ENCODE measurements at regions not wholly inside any gene's neighbourhood (a gene's known extent, or its start where the extent isn't known, plus 50 kb on each side); places are given as distances from the start of the nearest gene placed in this dataset.

DNA sequence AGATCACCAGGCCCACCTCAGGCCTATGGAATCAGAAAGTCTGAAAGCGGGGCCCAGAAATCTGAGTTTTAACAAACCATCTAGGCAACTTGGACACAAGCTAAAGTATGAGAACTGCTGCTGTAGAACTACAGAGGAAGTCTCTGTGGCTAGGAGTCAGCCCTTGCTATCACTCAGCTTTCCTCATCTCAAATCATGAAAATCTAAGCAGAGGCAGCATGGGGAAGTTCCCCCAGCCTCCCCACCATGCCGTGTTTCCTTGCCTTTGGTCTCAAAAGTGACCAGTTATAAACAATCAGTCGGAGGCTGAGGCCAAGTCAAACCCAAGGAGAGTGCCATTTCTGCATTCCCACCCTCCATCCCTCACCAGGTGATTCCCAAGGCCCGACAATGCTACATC is 404.7 kb downstream of the BCL11A start:
- DNase-seq (no peak), ATAC-seq (no peak)
- Mint-ChIP-seq H3K36me3 (ENCODE audit: insufficient read depth) (no peaks in the 10 kb centered on the region), H3K9me3 (no peaks in the 10 kb centered on the region), H3K4me3 (no peak overlapping the region), H3K4me1 (ENCODE audit: low read depth) (no peaks in the 10 kb centered on the region), H3K27me3 (ENCODE audit: low read depth) (no peaks in the 10 kb centered on the region)

GRCh38 chr2:60140185-60140584 is 413.3 kb downstream of the BCL11A start:
- no peak for ATAC-seq
- Mint-ChIP-seq H3K36me3 (ENCODE audit: insufficient read depth) (no peaks in the 10 kb centered on the region), H3K9me3 (peaks cover 8% of the 10 kb centered on the region), H3K4me3 (no peak overlapping the region), H3K27me3 (ENCODE audit: low read depth) (peaks cover 8% of the 10 kb centered on the region), H3K4me1 (ENCODE audit: low read depth) (no peaks in the 10 kb centered on the region)
- DNase-seq: no peak

DNA sequence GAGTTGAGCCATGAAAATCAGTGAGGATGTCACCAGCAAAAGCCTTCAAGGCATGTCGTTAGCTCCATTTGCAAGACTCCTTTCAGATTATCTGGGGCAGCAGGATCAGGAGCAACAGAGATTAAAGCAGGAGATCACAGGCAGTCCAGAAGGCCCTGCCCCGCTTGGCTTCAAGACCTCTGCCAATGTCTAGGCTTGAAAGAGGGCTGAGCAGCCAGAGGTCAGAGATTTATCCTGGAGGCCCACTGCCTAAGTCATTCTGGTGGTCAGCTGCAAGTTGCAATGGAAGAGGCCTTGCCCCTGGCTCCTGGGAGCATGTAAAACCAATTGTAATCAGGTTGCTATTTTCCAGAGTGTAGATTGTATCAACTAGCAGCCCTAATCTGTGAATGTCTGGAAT is 416.5 kb downstream of the BCL11A start:
- no peaks in the 10 kb centered on the region for H3K36me3 Mint-ChIP-seq (ENCODE audit: insufficient read depth)
- H3K4me3 Mint-ChIP-seq: no peak overlapping the region
- peaks cover 13% of the 10 kb centered on the region for H3K27me3 Mint-ChIP-seq (ENCODE audit: low read depth)
- H3K4me1 Mint-ChIP-seq (ENCODE audit: low read depth): no peaks in the 10 kb centered on the region
- ATAC-seq (no peak), DNase-seq (no peak)
- H3K9me3 Mint-ChIP-seq: peaks cover 8% of the 10 kb centered on the region

GRCh38 chr2:60127191-60127590 is 426.3 kb downstream of the BCL11A start:
- DNase-seq (no peak), ATAC-seq (no peak)
- Mint-ChIP-seq H3K36me3 (ENCODE audit: insufficient read depth) (no peaks in the 10 kb centered on the region), H3K4me1 (ENCODE audit: low read depth) (no peaks in the 10 kb centered on the region), H3K4me3 (no peak overlapping the region), H3K27me3 (ENCODE audit: low read depth) (no peaks in the 10 kb centered on the region), H3K9me3 (peaks cover 5% of the 10 kb centered on the region)

DNA sequence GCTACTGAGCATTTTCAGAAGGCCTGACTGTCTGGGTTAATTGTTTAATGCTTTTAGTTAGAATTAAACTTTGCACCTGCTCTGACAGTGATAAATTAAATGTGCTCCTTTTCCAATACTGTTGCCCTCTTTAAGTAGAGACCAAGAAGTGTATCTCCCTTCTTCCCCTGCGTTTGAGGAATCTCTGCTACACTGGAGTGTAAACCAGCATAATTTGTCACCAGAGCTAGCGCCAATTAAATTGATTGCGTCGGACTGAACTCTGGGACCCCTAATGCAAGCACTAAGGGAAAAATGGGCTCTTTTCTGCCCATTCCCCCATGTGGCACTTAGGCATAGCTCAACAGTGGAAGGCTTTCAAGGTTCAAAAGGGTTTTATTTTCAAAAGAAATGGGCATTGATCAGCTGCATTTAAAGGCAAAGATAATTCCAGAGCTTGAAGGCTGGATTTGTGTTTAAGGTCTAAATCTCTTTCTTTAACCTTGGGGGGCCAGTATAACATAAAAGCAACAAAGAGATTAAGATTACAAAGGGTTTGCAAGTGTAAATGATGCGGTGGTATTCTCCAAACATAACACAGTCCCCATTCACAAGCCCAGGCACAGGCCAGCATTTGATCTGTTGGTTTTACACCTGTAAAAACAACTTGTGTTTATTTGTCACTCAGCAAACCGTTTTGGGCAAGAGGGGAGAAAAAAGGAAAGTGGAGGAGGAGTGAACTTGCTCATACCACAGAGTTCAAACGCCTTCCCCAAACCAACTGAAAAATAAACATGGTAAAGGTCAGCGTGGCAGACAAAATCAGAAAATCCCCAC is 427.6 kb downstream of the BCL11A start:
- Mint-ChIP-seq H3K27me3 (ENCODE audit: low read depth) (no peaks in the 10 kb centered on the region), H3K4me1 (ENCODE audit: low read depth) (no peaks in the 10 kb centered on the region), H3K4me3 (no peak overlapping the region), H3K9me3 (peaks cover 5% of the 10 kb centered on the region), H3K36me3 (ENCODE audit: insufficient read depth) (no peaks in the 10 kb centered on the region)
- ATAC-seq: no peak
- DNase-seq: no peak

DNA sequence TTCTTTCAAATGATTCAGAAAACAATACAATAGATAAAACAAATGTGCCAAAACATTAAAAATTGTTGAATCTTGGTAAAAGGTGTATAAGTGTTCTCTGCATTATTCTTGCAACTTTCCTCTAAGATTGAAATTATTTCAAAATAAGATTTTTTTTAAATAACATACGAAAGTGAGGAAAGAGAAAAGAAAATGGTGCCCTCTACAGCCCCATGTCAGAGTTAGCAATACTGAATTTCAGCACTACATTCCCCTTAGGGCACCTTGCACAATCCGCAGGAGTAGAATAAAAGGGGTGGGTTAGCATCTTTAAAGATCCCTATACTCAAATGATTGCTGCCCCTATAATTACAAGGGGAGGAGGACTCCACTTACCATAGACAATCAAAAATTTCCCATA is 433.7 kb downstream of the BCL11A start:
- no peaks in the 10 kb centered on the region for H3K4me1 Mint-ChIP-seq (ENCODE audit: low read depth)
- DNase-seq: no peak
- no peaks in the 10 kb centered on the region for H3K27me3 Mint-ChIP-seq (ENCODE audit: low read depth)
- ATAC-seq: no peak
- H3K9me3 Mint-ChIP-seq: no peaks in the 10 kb centered on the region
- H3K36me3 Mint-ChIP-seq (ENCODE audit: insufficient read depth): no peaks in the 10 kb centered on the region
- H3K4me3 Mint-ChIP-seq: no peak overlapping the region

DNA sequence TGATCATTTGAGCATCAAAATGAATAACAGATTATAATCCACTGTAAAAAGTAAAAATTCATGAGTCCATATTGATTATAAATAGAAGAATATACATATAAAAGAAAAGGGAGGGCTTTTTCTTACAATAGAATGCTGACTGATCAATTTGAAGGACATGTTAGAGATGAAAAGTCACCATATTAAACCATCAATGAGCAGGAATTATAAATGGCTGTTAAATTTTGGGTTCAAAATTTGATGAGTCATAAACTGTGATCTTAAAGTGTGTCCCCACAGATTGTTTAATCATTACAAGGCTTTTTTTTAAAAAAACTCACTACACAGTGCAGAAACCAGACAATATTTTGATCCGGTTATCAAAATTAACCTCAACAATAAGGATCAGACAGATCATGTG is 434.5 kb downstream of the BCL11A start:
- no peaks in the 10 kb centered on the region for H3K9me3 Mint-ChIP-seq
- ATAC-seq (no peak), DNase-seq (no peak)
- no peaks in the 10 kb centered on the region for H3K36me3 Mint-ChIP-seq (ENCODE audit: insufficient read depth)
- no peaks in the 10 kb centered on the region for H3K27me3 Mint-ChIP-seq (ENCODE audit: low read depth)
- H3K4me3 Mint-ChIP-seq: no peak overlapping the region
- no peaks in the 10 kb centered on the region for H3K4me1 Mint-ChIP-seq (ENCODE audit: low read depth)

- no peak for ATAC-seq
- H3K27me3 Mint-ChIP-seq (ENCODE audit: low read depth): no peaks in the 10 kb centered on the region
These were observed 435.4 kb downstream of the BCL11A start for GRCh38 chr2:60118061-60118460.

DNA sequence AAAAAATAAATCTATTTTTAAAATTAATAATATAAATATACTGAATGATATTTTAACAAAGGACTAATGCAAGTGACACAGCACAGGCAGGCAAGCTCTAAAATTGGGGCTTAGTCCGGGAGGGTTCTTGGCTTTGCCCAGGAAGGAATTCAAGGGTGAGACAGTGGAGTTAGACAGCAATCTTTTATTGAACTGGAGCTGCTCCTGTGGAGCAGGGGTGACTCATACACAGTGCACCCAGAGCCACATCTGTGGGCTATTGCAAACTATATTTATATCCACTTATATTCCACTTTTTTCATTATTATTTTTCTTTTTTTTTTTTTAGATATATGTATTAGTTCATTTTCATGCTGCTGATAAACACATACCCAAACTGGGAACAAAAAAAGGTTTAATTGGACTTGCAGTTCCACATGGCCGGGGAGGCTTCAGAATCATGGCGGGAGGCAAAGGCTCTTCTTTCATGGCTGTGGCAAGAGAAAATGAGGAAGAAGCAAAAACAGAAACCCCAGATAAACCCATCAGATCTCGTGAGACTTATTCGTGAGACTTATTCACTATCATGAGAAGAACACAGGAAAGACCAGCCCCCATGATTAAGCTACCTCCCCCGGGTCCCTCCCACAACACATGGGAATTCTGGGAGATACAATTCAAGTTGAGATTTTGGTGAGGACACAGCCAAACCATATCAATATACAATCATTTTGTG is 437.1 kb downstream of the BCL11A start:
- no peak for DNase-seq
- H3K9me3 Mint-ChIP-seq: no peaks in the 10 kb centered on the region

More at GRCh38 chr2:60118061-60118460, 435.4 kb downstream of the BCL11A start:
- Mint-ChIP-seq H3K4me1 (ENCODE audit: low read depth) (no peaks in the 10 kb centered on the region), H3K36me3 (ENCODE audit: insufficient read depth) (no peaks in the 10 kb centered on the region), H3K4me3 (no peak overlapping the region), H3K9me3 (no peaks in the 10 kb centered on the region)
- DNase-seq: no peak

DNA sequence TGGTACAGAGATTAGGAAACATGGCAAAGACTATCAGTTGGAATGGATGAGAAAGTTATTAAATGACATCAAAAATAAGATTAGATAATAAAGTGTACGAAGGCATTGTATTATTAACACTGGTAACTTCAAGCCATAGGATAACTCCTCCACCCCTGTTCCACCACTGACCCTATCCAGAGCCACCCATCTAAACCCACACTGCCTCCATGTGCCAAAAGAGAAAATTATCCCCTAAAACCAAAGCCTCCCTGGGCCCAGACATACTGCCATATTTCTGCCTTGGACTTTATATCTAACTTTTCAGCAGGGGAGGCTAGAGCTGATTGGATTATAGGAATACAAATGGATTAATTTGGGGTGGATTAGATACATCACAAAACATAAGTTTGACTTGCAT is 443.7 kb downstream of the BCL11A start:
- peaks cover 2% of the 10 kb centered on the region for H3K4me1 Mint-ChIP-seq (ENCODE audit: low read depth)
- no peak for ATAC-seq

More for the DNA sequence above, 437.1 kb downstream of the BCL11A start:
- Mint-ChIP-seq H3K4me3 (no peak overlapping the region), H3K4me1 (ENCODE audit: low read depth) (no peaks in the 10 kb centered on the region), H3K27me3 (ENCODE audit: low read depth) (peaks cover 2% of the 10 kb centered on the region), H3K36me3 (ENCODE audit: insufficient read depth) (no peaks in the 10 kb centered on the region)
- ATAC-seq: no peak

GRCh38 chr2:60106836-60107529 is 446.5 kb downstream of the BCL11A start:
- Mint-ChIP-seq H3K9me3 (no peaks in the 10 kb centered on the region), H3K36me3 (ENCODE audit: insufficient read depth) (no peaks in the 10 kb centered on the region), H3K4me3 (no peak overlapping the region), H3K27me3 (ENCODE audit: low read depth) (peaks cover 5% of the 10 kb centered on the region), H3K4me1 (ENCODE audit: low read depth) (peaks cover 4% of the 10 kb centered on the region)
- DNase-seq (no peak), ATAC-seq (no peak)

More for the DNA sequence above, 443.7 kb downstream of the BCL11A start:
- H3K9me3 Mint-ChIP-seq: no peaks in the 10 kb centered on the region
- H3K27me3 Mint-ChIP-seq (ENCODE audit: low read depth): peaks cover 2% of the 10 kb centered on the region
- H3K36me3 Mint-ChIP-seq (ENCODE audit: insufficient read depth): no peaks in the 10 kb centered on the region
- no peak for DNase-seq
- no peak overlapping the region for H3K4me3 Mint-ChIP-seq

DNA sequence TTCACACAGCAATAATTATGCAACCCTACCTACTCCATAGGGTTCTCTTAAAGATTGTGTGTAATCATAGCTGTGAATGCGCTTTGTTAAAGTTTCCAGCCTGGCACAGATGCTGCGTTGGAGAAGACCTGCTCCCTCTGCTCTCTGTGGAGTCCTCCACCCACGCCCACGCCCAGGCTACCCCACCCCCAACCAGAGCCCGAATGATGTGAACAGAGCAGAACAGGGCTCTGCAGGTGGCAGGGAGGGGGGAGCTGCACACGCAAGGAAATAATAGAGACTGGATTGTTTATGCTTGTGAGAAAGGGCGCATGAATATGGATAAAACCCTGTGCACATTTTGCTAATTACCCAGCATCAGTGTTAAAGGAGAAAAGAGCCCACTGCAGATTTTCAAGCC is 447.5 kb downstream of the BCL11A start:
- Mint-ChIP-seq H3K4me1 (ENCODE audit: low read depth) (peaks cover 4% of the 10 kb centered on the region), H3K9me3 (no peaks in the 10 kb centered on the region), H3K4me3 (no peak overlapping the region), H3K36me3 (ENCODE audit: insufficient read depth) (no peaks in the 10 kb centered on the region), H3K27me3 (ENCODE audit: low read depth) (peaks cover 5% of the 10 kb centered on the region)
- no peak for ATAC-seq
- no peak for DNase-seq

DNA sequence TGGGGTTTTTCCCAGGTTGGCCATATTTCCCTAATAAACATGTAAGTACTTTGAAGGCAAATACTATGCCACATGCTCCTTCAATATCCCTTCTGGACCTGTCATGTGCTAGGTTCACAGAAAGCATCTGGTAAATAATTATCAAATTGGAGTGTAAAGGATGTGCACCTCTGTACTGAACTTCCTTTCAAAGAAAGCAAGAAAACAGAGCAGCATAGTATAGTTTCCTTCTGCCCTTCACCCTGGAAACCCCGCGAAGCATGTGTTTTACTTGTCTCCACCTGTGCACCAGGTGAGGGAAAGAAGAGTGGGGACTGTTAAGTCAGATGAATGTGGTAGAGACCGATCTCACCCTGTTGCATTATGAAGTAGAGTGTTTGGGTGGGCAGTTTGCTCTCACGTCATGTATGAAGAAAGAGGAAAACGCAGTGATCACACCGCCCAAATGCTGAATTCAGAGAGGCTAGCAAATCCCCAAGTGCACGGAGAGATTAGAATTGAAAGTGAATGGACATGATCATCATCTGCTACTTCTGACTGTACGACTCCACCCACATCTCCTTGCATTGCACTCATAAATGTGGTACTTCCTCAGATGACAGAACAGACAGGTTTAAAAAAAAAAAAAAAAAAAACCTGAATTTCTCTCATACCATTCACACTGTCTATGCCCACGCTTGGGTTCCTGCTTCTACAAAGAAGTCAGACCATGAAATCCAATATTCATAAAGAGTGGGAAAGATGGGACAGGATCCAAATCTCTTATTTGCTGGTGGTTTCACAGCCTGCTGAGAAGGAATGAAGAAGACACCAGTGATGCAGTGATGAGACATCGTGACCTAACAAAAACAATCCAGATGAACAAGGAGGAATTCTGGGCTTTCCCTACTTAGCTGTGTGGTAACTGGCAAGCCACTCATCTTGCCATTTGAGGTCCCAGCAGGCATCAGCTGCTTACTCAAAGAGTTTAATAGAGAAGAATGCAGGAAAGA is 448.6 kb downstream of the BCL11A start:
- DNase-seq: no peak
- Mint-ChIP-seq H3K9me3 (no peaks in the 10 kb centered on the region), H3K4me3 (no peak overlapping the region), H3K4me1 (ENCODE audit: low read depth) (peaks cover 4% of the 10 kb centered on the region), H3K27me3 (ENCODE audit: low read depth) (peaks cover 5% of the 10 kb centered on the region), H3K36me3 (ENCODE audit: insufficient read depth) (no peaks in the 10 kb centered on the region)
- ATAC-seq: peak; percentile 73 to 86

- no peaks in the 10 kb centered on the region for H3K9me3 Mint-ChIP-seq
- no peaks in the 10 kb centered on the region for H3K36me3 Mint-ChIP-seq (ENCODE audit: insufficient read depth)
- no peak for ATAC-seq
- peaks cover 5% of the 10 kb centered on the region for H3K27me3 Mint-ChIP-seq (ENCODE audit: low read depth)
- no peak overlapping the region for H3K4me3 Mint-ChIP-seq
- H3K4me1 Mint-ChIP-seq (ENCODE audit: low read depth): peaks cover 4% of the 10 kb centered on the region
- no peak for DNase-seq
These were observed 453.4 kb downstream of the BCL11A start for GRCh38 chr2:60100034-60100433.

Data from activated T-cell treated with anti-CD3 and anti-CD28 coated beads, Interleukin-2, amount 50 U/mL, for 4 hours (primary cell).